ENCODE measurements at regions not wholly inside any gene's neighbourhood (a gene's known extent, or its start where the extent isn't known, plus 50 kb on each side); places are given as distances from the start of the nearest gene placed in this dataset.

- TF ChIP-seq ESRRA (CRISPR knock-in tag; IDR thresholded peaks at IDR 0.05; ENCODE audit: borderline replicate concordance) (no peak), ATF6 (CRISPR knock-in tag; IDR thresholded peaks at IDR 0.05) (no peak), ZNF396 (CRISPR knock-in tag; IDR thresholded peaks at IDR 0.05; ENCODE audit: borderline replicate concordance) (no peak), CTCF (IDR thresholded peaks at IDR 0.05) (no peak), ETV6 (CRISPR knock-in tag; IDR thresholded peaks at IDR 0.05) (no peak), FOXP4 (CRISPR knock-in tag; IDR thresholded peaks at IDR 0.05) (no peak), RELA (CRISPR knock-in tag; IDR thresholded peaks at IDR 0.05; ENCODE audit: borderline replicate concordance) (no peak), JUN (CRISPR knock-in tag; IDR thresholded peaks at IDR 0.05) (no peak), ATF3 (CRISPR knock-in tag; conservative IDR thresholded peaks at IDR 0.05) (no peak), AR (CRISPR knock-in tag; IDR thresholded peaks at IDR 0.05) (no peak), FOXP1 (CRISPR knock-in tag; IDR thresholded peaks at IDR 0.05; ENCODE audit: borderline replicate concordance) (no peak), ZNF416 (CRISPR knock-in tag; IDR thresholded peaks at IDR 0.05) (no peak), SP1 (CRISPR knock-in tag; conservative IDR thresholded peaks at IDR 0.05) (no peak)
Observed at GRCh38 chr3:125646581-125646980, 51.3 kb upstream of the OSBPL11 start.
